PC-9 (cell line): ENCODE measurements at regions not wholly inside any gene's neighbourhood (a gene's known extent, or its start where the extent isn't known, plus 50 kb on each side); places are given as distances from the start of the nearest gene placed in this dataset.

Experiments
- EZH2 ChIP-seq: fragments of 200-600 bp; sonication (generic); IDR thresholded peaks from 2 replicates; pipeline ENCODE4 v1.8.0; 2017; ENCODE audit warnings: antibody characterized with exemption, low read depth
- TF ChIP-seq, protein P1 (sequence below): fragments of 200-600 bp; sonication (generic); conservative IDR thresholded peaks from 2 replicates; pipeline ENCODE4 v1.6.1; 2017; ENCODE audit warnings: mixed run types, antibody characterized with exemption, mild to moderate bottlenecking, moderate library complexity

DNA sequence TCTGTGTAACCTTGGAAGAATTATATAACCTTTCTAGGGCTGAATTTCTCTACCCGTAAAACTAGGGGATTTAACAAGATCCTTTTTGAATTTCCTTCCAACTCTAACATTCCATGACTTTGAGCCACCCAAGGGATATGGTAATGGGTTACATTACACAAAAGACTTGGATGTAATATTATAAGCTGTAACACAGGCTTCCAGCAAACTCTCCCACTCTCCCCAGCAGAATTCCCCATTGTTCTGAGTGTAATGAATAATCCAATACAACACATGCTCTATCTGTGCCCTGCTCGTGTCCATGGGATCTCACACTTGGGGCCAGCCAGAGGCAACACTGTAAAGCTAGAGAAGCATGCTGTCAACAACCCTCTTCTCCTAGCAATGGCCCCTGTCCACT lies 790.6 kb upstream of the AUTS2 start:
- TF ChIP-seq, protein P1, sequence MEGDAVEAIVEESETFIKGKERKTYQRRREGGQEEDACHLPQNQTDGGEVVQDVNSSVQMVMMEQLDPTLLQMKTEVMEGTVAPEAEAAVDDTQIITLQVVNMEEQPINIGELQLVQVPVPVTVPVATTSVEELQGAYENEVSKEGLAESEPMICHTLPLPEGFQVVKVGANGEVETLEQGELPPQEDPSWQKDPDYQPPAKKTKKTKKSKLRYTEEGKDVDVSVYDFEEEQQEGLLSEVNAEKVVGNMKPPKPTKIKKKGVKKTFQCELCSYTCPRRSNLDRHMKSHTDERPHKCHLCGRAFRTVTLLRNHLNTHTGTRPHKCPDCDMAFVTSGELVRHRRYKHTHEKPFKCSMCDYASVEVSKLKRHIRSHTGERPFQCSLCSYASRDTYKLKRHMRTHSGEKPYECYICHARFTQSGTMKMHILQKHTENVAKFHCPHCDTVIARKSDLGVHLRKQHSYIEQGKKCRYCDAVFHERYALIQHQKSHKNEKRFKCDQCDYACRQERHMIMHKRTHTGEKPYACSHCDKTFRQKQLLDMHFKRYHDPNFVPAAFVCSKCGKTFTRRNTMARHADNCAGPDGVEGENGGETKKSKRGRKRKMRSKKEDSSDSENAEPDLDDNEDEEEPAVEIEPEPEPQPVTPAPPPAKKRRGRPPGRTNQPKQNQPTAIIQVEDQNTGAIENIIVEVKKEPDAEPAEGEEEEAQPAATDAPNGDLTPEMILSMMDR = no peak
- TF ChIP-seq EZH2 = no peak
